ENCODE measurements at regions not wholly inside any gene's neighbourhood (a gene's known extent, or its start where the extent isn't known, plus 50 kb on each side); places are given as distances from the start of the nearest gene placed in this dataset.

GRCh38 chr2:175755169-175755568 is 246.9 kb downstream of the LNPK start:
- Histone ChIP-seq H2BK20ac (ENCODE audit: low read length) (no peak overlapping the region), H3K9me3 (ENCODE audit: insufficient read depth in 2 of 2, low read depth in 1 of 2, low read length in 1 of 2) (no peaks in the 10 kb centered on the region), H3K4me1 (replicated peaks in 1 of 4; ENCODE audit: control insufficient read depth in 3 of 4, insufficient read depth in 4 of 4, low read length in 3 of 4) (peaks cover 0 to 2% (median 0%) of the 10 kb centered on the region in 4 experiments; a peak in 2 of 7 replicates), H4K20me1 (replicated peaks in 1 of 2; ENCODE audit: control insufficient read depth in 1 of 2, insufficient read depth in 2 of 2, low read length in 2 of 2) (no peaks in the 10 kb centered on the region), H2AK5ac (ENCODE audit: low read depth, low read length) (no peak overlapping the region), H3K79me2 (ENCODE audit: control insufficient read depth in 1 of 2, insufficient read depth in 2 of 2, low read length in 2 of 2) (no peaks in the 10 kb centered on the region), H3K4me2 (ENCODE audit: insufficient read depth in 1 of 2, low read depth in 2 of 2, low read length in 2 of 2) (no peak overlapping the region), H3K9ac (replicated peaks in 1 of 4; ENCODE audit: extremely low read depth in 1 of 4, low read depth in 3 of 4, low read length in 3 of 4) (no peak overlapping the region), H3K79me1 (ENCODE audit: low read depth, low read length) (no peaks in the 10 kb centered on the region), H3K23me2 (ENCODE audit: low read depth, low read length) (no peaks in the 10 kb centered on the region), H2AFZ (ENCODE audit: low read length) (no peak overlapping the region), H3K14ac (ENCODE audit: insufficient read length) (no peak overlapping the region), H2BK120ac (replicated peaks; ENCODE audit: low read depth, low read length) (no peak overlapping the region), H3K4me3 (ENCODE audit: extremely low read depth in 1 of 4, insufficient read depth in 2 of 4, low read depth in 3 of 4, low read length in 4 of 4) (no peak overlapping the region), H3K36me3 (ENCODE audit: control insufficient read depth in 2 of 4, insufficient read depth in 4 of 4, low read length in 3 of 4) (no peaks in the 10 kb centered on the region), H3K56ac (replicated peaks; ENCODE audit: insufficient read length, low read depth, low read length) (no peak overlapping the region), H2BK5ac (ENCODE audit: low read depth, low read length) (no peak overlapping the region), H3K27me3 (replicated peaks in 1 of 4; ENCODE audit: control insufficient read depth in 3 of 4, extremely low read depth in 1 of 4, insufficient read depth in 3 of 4, low read length in 3 of 4) (no peaks in the 10 kb centered on the region), H3K23ac (ENCODE audit: insufficient read length) (no peak overlapping the region), H3K4ac (replicated peaks; ENCODE audit: insufficient read length, low read depth, low read length) (no peak overlapping the region), H3K18ac (ENCODE audit: extremely low read depth, low read length) (no peak overlapping the region), H4K91ac (replicated peaks; ENCODE audit: insufficient read length, low read length) (no peak overlapping the region), H2BK15ac (ENCODE audit: low read length) (no peak overlapping the region), H4K8ac (ENCODE audit: extremely low read depth, insufficient read depth, low read length) (no peak overlapping the region), H4K5ac (ENCODE audit: insufficient read length, low read depth, low read length) (no peak overlapping the region), H2BK12ac (ENCODE audit: low read depth, low read length) (no peak overlapping the region), H3K27ac (ENCODE audit: low read depth, low read length) (no peak overlapping the region)
- ChIA-PET POLR2A (ENCODE audit: partially characterized antibody) (no interaction called here), CTCF (ENCODE audit: partially characterized antibody) (no interaction called here)
- FAIRE-seq: no peak
- DNase-seq (ENCODE audit: low read depth in 1 of 2, low spot score in 2 of 2): no peak
- TF ChIP-seq CHD7 (IDR thresholded peaks at IDR 0.05; ENCODE audit: insufficient replicate concordance, low read length) (no peak), ASH2L (IDR thresholded peaks at IDR 0.05; ENCODE audit: low read length) (no peak)

Measured in H1 (cell line).